HG02678 (cell line): ENCODE measurements at regions not wholly inside any gene's neighbourhood (a gene's known extent, or its start where the extent isn't known, plus 50 kb on each side); places are given as distances from the start of the nearest gene placed in this dataset.

Experiments
- ATAC-seq: cut with Tn5 transposase; IDR thresholded peaks from one replicate; pipeline ENCODE4 v1.9.1; 2021; ENCODE audit warnings: mild to moderate bottlenecking, moderate library complexity; ENCODE audit not compliant: unreplicated experiment

GRCh38 chr6:147621263-147621662, 112.8 kb downstream of the SAMD5 start:
- ATAC-seq: no peak

- no peak for ATAC-seq
Observed at GRCh38 chr6:147621961-147622360, 113.5 kb downstream of the SAMD5 start.

- ATAC-seq: no peak
Observed at GRCh38 chr6:147624946-147625515, 116.5 kb downstream of the SAMD5 start.

GRCh38 chr6:147625946-147626345, 117.5 kb downstream of the SAMD5 start:
- no peak for ATAC-seq

- no peak for ATAC-seq
Observed at GRCh38 chr6:147627411-147627810, 118.9 kb downstream of the SAMD5 start.

- no peak for ATAC-seq
Observed at GRCh38 chr6:147633191-147633590, 124.7 kb downstream of the SAMD5 start.

- no peak for ATAC-seq
Observed at GRCh38 chr6:147637620-147638195, 129.2 kb downstream of the SAMD5 start.

- no peak for ATAC-seq
Observed at GRCh38 chr6:147639279-147639678, 130.8 kb downstream of the SAMD5 start.

- no peak for ATAC-seq
Observed at GRCh38 chr6:147640606-147641005, 132.1 kb downstream of the SAMD5 start.

- ATAC-seq: no peak
Observed at GRCh38 chr6:147641511-147641910, 133.0 kb downstream of the SAMD5 start.

- no peak for ATAC-seq
Observed at GRCh38 chr6:147642458-147642857, 134.0 kb downstream of the SAMD5 start.

GRCh38 chr6:147643341-147644200, 135.1 kb downstream of the SAMD5 start:
- no peak for ATAC-seq

- ATAC-seq: no peak
Observed at GRCh38 chr6:147648916-147649315, 140.4 kb downstream of the SAMD5 start.

- no peak for ATAC-seq
Observed at GRCh38 chr6:147651249-147652063, 143.0 kb downstream of the SAMD5 start.

GRCh38 chr6:147653631-147654030, 145.1 kb downstream of the SAMD5 start:
- no peak for ATAC-seq

- ATAC-seq: no peak
Observed at GRCh38 chr6:147654103-147654845, 145.8 kb downstream of the SAMD5 start.

GRCh38 chr6:147660334-147661311, 152.1 kb downstream of the SAMD5 start:
- no peak for ATAC-seq

- ATAC-seq: no peak
Observed at GRCh38 chr6:147662646-147663045, 154.2 kb downstream of the SAMD5 start.

- ATAC-seq: no peak
Observed at GRCh38 chr6:147664092-147664491, 155.6 kb downstream of the SAMD5 start.
